Peyer's patch (tissue), 4 donors: ENCODE measurements at regions not wholly inside any gene's neighbourhood (a gene's known extent, or its start where the extent isn't known, plus 50 kb on each side); places are given as distances from the start of the nearest gene placed in this dataset.

Experiments used
- DNase-seq, 3 donors: peaks; one replicate each; pipeline ENCODE4 v3.0.0-alpha.2; 2017 to 2019
- H3K27ac ChIP-seq, 4 donors: fragments of 200-600 bp; sonication (generic); one replicate each; pipeline ENCODE4 v1.5.1; 2016 to 2019
- H3K27me3 ChIP-seq, 2 donors: fragments of 200-600 bp; sonication (generic); one replicate each; pipeline ENCODE4 v1.5.1; 2019
- H3K36me3 ChIP-seq, 3 donors: fragments of 200-600 bp; sonication (generic); one replicate each; pipeline ENCODE4 v1.5.1; 2016 to 2019
- H3K4me1 ChIP-seq, 4 donors: fragments of 200-600 bp; sonication (generic); one replicate each; pipeline ENCODE4 v1.5.1; 2016 to 2019
- H3K4me3 ChIP-seq, 4 donors: fragments of 200-600 bp; sonication (generic); 1 replicate in 3 of 4; 2 replicates in 1 of 4; pipeline ENCODE4 v1.5.1; 2016 to 2019; ENCODE audit warnings: mild to moderate bottlenecking in 1 of 4
- H3K9me3 ChIP-seq, 4 donors: fragments of 200-600 bp; sonication (generic); one replicate each; pipeline ENCODE4 v1.5.1; 2016 to 2019; ENCODE audit warnings: mild to moderate bottlenecking in 1 of 4
- POLR2A ChIP-seq, 2 donors: fragments of 450-650 bp; IDR thresholded peaks; one replicate each; pipeline ENCODE4 v1.5.1; 2017; ENCODE audit warnings: antibody characterized with exemption in 2 of 2, mild to moderate bottlenecking in 2 of 2, moderate library complexity in 2 of 2
- TF ChIP-seq, protein P1 (sequence below), 6 experiments: fragments of 450-650 bp in 4 of 6; fragments of 200-600 bp in 2 of 6; sonication (generic) in 1 of 6; IDR thresholded peaks; one replicate each; pipeline ENCODE4 v1.5.1; 2017 to 2019; ENCODE audit warnings: antibody characterized with exemption in 6 of 6, mild to moderate bottlenecking in 3 of 6, moderate library complexity in 1 of 6

DNA sequence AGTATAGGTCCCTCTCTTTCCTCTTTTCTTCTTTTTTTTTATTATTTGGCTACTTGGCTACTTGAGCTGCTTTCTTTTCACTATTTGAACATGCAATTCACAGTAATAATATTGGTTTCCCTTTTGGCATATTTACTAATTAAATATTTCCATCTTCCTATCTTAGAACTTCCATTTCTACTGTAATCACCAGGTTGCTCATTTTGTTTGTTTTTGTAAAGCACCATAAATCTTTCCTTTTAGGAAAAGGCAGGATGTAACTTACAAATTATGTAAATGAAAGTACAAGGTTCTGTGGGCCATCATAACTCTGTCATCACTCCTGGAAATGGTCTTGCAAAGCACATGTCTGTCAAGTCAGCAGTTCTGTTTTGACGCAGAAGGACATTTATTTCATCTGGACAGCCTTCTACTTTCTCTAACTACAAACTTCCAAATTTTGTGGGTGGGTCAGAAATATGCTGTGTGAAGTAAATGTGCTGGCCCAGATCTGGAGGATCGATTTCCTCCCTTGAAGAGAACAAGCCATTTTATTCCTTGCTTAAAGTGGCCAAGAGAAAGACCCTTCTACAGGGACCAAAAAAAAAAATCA lies 71.7 kb upstream of the TNFSF18 start:
- DNase-seq, result no peak
- no peak for TF ChIP-seq POLR2A (IDR thresholded peaks at IDR 0.05)
- TF ChIP-seq, protein P1, sequence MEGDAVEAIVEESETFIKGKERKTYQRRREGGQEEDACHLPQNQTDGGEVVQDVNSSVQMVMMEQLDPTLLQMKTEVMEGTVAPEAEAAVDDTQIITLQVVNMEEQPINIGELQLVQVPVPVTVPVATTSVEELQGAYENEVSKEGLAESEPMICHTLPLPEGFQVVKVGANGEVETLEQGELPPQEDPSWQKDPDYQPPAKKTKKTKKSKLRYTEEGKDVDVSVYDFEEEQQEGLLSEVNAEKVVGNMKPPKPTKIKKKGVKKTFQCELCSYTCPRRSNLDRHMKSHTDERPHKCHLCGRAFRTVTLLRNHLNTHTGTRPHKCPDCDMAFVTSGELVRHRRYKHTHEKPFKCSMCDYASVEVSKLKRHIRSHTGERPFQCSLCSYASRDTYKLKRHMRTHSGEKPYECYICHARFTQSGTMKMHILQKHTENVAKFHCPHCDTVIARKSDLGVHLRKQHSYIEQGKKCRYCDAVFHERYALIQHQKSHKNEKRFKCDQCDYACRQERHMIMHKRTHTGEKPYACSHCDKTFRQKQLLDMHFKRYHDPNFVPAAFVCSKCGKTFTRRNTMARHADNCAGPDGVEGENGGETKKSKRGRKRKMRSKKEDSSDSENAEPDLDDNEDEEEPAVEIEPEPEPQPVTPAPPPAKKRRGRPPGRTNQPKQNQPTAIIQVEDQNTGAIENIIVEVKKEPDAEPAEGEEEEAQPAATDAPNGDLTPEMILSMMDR (IDR thresholded peaks at IDR 0.05), result no peak
- peak overlapping the region in 1 of 4 donors; percentile 11 for H3K4me3 ChIP-seq

DNA sequence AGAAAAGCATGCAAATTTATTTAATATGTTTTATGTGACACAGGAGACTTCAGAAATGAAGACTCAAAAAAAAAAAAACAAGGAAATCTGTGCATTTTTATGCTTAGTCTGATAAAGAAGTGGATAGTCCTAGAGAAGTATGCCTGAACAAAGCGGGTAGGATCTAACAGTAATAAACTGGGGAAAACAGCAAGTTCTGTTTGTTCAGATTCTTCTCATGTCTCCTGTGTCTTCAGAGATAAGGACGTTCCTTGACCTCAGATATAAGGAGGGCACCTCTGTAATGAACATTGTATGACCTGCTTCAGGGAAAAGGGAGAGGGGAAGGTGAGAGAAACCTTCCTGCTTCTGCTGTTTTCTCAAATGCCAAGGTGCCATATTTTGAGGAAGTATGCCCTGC lies 67.7 kb upstream of the TNFSF18 start:
- H3K4me1 ChIP-seq, result peaks cover 0 to 13% (median 0%) of the 10 kb centered on the region in 4 donors
- no peak for DNase-seq
- H3K9me3 ChIP-seq, result no peaks in the 10 kb centered on the region
- no peak overlapping the region for H3K4me3 ChIP-seq
- H3K27ac ChIP-seq, result no peak overlapping the region
- TF ChIP-seq, protein P1 (IDR thresholded peaks at IDR 0.05), result no peak
- TF ChIP-seq POLR2A (IDR thresholded peaks at IDR 0.05), result no peak
- H3K27me3 ChIP-seq, result no peaks in the 10 kb centered on the region
- no peaks in the 10 kb centered on the region for H3K36me3 ChIP-seq

More for the DNA sequence above, 71.7 kb upstream of the TNFSF18 start:
- Histone ChIP-seq H3K4me1 (peaks cover 0 to 26% (median 0%) of the 10 kb centered on the region in 4 donors), H3K9me3 (no peaks in the 10 kb centered on the region), H3K36me3 (no peaks in the 10 kb centered on the region), H3K27me3 (no peaks in the 10 kb centered on the region), H3K27ac (peak overlapping the region; percentile 47 to 80 (median 72))

DNA sequence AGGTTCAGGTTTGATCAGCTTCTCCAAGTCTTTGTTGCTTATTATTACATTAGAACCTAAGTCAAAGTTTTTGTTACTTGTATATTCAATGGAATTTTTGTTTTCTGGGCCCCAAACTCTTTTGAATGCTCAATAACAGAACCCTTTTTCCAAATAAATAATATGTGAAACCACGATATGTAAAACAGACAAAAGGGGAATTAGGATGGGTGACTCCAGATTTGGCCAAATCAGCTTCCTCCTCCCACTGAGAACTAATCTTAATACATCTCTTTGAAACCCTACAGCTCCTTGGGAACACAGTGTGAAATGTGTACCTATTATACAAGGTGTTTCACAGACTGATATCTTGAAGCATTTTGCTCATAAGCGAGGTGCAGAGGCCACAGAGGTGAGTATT lies 67.0 kb upstream of the TNFSF18 start:
- Histone ChIP-seq H3K36me3 (no peaks in the 10 kb centered on the region), H3K9me3 (no peaks in the 10 kb centered on the region), H3K4me1 (peaks cover 0 to 11% (median 0%) of the 10 kb centered on the region in 4 donors), H3K27ac (no peak overlapping the region), H3K27me3 (no peaks in the 10 kb centered on the region), H3K4me3 (no peak overlapping the region)
- TF ChIP-seq, protein P1 (IDR thresholded peaks at IDR 0.05), result no peak
- no peak for TF ChIP-seq POLR2A (IDR thresholded peaks at IDR 0.05)
- DNase-seq, result no peak

DNA sequence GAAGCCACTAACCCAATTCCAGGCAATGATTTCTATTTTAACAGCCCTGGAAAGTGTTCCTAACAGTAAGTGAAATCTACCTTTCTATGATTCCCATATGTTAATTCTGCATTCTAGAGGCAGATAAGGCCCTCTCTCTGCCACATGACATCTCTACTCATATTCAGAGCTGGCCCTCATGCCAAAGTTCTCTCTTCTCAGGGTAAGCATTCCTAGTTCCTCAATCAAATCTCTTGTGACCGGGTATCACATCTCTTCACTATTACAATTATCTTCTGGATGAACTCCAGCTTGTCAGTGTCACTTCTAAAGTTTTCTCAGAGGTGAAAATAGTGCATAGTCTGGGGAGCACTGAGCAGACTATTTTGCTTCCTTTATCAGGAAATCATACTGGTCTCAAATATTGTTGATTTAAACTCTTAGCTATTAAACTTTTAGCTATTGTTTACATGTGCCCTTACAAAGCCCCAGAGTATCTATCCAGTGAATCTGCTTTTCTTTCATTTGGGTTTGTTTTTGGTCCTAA lies 66.4 kb upstream of the TNFSF18 start:
- Histone ChIP-seq H3K4me3 (no peak overlapping the region), H3K9me3 (no peaks in the 10 kb centered on the region), H3K27me3 (no peaks in the 10 kb centered on the region), H3K4me1 (peaks cover 0 to 5% (median 0%) of the 10 kb centered on the region in 4 donors), H3K27ac (no peak overlapping the region), H3K36me3 (no peaks in the 10 kb centered on the region)
- DNase-seq, result no peak
- TF ChIP-seq, protein P1 (IDR thresholded peaks at IDR 0.05), result no peak
- TF ChIP-seq POLR2A (IDR thresholded peaks at IDR 0.05), result no peak

DNA sequence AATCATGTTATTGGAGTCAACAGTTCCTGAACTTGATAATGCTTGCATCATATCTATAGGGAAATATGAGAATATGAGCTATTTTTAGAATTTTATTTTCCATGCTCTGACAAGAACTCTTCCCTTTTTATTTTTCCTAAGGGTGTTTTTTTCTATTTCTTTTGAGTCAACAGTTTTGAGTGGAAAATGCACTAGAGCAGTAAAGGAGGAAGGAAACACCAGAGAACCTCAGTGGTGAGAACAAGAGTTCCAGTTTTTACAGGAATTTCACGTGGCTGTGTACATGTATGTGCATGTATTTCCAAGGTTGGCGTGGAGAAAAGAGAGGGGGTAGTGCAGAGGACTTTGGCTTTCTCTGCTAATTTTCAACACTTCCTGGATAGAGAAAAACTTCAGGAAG lies 63.6 kb upstream of the TNFSF18 start:
- DNase-seq, result no peak
- Histone ChIP-seq H3K9me3 (no peaks in the 10 kb centered on the region), H3K4me3 (no peak overlapping the region), H3K27me3 (no peaks in the 10 kb centered on the region), H3K27ac (no peak overlapping the region), H3K4me1 (no peaks in the 10 kb centered on the region), H3K36me3 (no peaks in the 10 kb centered on the region)
- no peak for TF ChIP-seq POLR2A (IDR thresholded peaks at IDR 0.05)
- TF ChIP-seq, protein P1 (IDR thresholded peaks at IDR 0.05), result no peak
